ENCODE measurements at regions not wholly inside any gene's neighbourhood (a gene's known extent, or its start where the extent isn't known, plus 50 kb on each side); places are given as distances from the start of the nearest gene placed in this dataset.
"Not testable (repeated sequence)": the region's sequence is repeated elsewhere in the genome, so short reads cannot be mapped to it uniquely, and the experiment has no call there.

GRCh38 chr1:125122579-125122978, 3937.8 kb downstream of the SRGAP2C start:
- WGBS (ENCODE audit: insufficient coverage) = 80% methylated on average over 1 of the region's 1 CpG
- H3K27ac ChIP-seq (ENCODE audit: insufficient read depth in 1 of 2, low read depth in 1 of 2, low read length in 2 of 2, poor library complexity in 1 of 2, severe bottlenecking in 2 of 2); DNase-seq; H3K27me3 ChIP-seq (replicated peaks in 2 of 5; ENCODE audit: control insufficient read depth in 4 of 5, insufficient read depth in 5 of 5, low read length in 4 of 5); POLR2A ChIA-PET; H3K36me3 ChIP-seq (ENCODE audit: control insufficient read depth in 4 of 4, insufficient read depth in 4 of 4, low read length in 3 of 4); H3K4me1 ChIP-seq (ENCODE audit: control extremely low read depth in 1 of 4, control insufficient read depth in 4 of 4, insufficient read depth in 4 of 4, low read length in 3 of 4); CTCF ChIA-PET; H3K4me3 ChIP-seq (ENCODE audit: control insufficient read depth in 1 of 7, extremely low read depth in 1 of 7, insufficient read depth in 4 of 7, low read depth in 2 of 7, low read length in 6 of 7): not testable (repeated sequence)
- H3K9me3 ChIP-seq (ENCODE audit: control extremely low read depth in 1 of 5, control insufficient read depth in 4 of 5, insufficient read depth in 2 of 5, low read depth in 1 of 5, low read length in 4 of 5) = peaks cover 0 to 11% (median 1%) of the 10 kb centered on the region in 5 experiments

All from common myeloid progenitor, CD34-positive (primary cell).